HG03135 (cell line): ENCODE measurements at regions not wholly inside any gene's neighbourhood (a gene's known extent, or its start where the extent isn't known, plus 50 kb on each side); places are given as distances from the start of the nearest gene placed in this dataset.
"Not testable (repeated sequence)": the region's sequence is repeated elsewhere in the genome, so short reads cannot be mapped to it uniquely, and the experiment has no call there.

ENCODE experiments used
- ATAC-seq: cut with Tn5 transposase; IDR thresholded peaks from one replicate; pipeline ENCODE4 v1.9.1; 2021; ENCODE audit warnings: mild to moderate bottlenecking, moderate library complexity; ENCODE audit not compliant: unreplicated experiment

GRCh38 chr6:121634586-121634985 lies 199.1 kb downstream of the GJA1 start:
- not testable (repeated sequence) for ATAC-seq

DNA sequence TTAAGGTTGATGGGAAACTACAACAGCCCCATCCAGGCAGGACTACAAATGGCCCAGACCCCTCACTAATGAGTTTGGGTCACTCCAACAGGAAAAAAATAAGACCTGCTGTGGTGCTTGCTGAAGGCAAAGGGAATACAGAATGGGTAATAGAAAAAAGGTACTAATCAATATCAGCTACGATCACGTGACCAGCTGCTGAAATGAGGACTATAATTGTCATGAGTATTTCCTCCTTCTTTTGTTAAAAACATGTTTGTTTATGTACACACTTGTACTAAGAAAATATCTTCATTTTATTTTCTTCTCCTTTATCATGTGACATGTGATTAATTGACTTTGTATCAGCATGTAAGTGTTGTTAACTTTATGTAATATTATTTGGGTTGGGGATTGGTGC lies 199.9 kb downstream of the GJA1 start:
- no peak for ATAC-seq

GRCh38 chr6:121636217-121636616 lies 200.8 kb downstream of the GJA1 start:
- ATAC-seq: not testable (repeated sequence)

DNA sequence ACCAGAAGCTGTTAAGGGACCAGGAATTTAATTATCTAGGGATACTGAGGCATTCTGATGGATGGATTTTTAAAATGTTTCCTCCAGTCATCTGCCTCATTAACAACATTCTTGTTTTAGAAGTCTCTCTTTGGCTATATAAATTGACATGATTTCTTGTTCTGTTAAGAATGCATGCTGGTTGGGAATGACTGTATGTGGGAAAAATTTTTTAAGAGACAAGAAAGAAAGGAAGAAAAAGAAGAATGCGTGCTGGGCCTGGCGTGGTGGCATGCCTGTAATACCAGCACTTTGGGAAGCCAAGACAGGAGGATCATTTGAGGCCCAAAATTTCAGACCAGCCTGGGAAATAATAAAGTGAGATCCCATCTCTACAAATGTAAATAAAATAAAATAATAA lies 203.6 kb downstream of the GJA1 start:
- no peak for ATAC-seq

DNA sequence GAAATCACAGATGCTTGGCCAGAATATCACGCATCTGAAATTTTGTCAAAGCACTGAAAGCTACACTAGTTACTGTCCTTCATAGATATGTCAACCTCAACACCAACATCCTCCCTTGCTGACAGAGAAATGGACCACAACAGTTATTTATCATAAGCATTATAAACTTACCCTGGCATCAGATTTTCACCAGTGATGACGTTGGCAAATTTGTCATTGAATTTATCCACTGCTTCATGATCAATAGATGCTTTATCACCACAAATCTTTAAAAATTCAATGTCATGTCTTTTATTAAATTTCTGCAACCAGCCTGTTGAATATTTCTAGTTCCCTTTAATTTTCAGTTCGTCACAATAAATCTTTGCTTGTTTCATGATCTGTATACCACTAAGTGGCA lies 205.7 kb downstream of the GJA1 start:
- no peak for ATAC-seq

DNA sequence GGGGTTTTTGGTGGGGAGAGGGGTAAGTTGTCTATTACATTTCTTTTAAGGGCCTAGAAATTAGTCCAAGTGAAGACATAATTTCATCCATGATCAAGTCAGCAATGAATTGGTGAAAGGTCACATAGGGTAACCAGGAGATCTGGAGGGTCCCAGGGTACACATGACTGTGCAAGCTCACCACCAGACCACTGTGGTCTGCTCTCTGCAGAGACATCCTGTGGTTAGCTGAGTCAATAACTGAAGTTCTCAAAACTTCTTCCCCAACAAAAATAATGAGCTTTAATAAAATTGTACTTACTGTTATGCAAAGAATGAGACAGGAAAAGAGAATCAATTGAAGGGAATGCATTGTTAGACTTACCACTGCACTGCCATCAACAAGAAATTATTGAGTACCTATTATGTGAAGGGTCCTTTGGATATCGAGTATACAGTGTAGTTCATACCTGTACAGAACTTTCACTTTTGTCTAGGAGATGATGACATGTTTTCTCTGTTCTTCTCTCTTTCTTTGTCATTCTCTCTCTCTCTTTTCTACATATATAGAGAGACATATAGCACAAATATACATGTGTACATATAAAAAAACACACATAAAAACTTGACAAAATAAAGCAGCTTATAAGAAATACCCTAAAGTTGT lies 209.8 kb downstream of the GJA1 start:
- ATAC-seq: no peak

- ATAC-seq: no peak
Measured at GRCh38 chr6:121647905-121648304, 212.5 kb downstream of the GJA1 start.

DNA sequence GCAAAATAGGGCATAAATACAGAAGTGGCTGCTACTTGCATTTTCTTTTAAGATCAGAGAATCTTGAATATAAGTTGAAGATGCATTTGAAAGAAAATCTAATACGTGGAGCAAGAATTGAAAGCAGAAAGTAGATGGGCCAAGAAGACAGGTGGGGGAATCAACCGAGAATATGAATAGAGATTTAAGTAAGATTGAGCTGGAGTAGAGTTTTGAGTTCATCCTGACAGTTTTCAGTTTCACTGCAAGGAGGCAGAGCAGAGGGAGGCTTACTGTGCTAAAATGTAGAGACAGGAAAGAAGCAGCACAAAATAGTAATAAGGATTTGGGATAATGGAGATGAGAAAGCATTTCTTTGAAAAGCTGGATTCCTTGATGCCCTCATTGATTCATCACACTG lies 214.5 kb downstream of the GJA1 start:
- ATAC-seq: no peak

DNA sequence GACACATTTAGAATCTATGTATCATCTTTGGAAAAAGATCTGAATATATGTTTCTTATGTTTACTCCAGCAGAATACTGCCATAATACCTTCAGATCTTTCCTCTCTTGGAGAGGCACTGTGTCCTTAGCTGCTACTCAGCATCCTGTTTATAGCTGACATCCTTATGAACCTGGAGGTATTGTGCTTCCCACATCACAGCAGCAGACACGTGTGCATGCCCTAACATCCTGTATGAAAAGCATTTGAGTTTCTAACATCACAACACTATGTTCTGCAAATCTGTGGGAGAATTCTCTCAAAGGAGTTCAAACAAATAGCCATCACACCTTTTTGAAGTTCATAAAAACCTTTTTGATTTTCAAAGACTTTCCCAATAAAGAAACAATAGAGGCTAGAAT lies 216.0 kb downstream of the GJA1 start:
- ATAC-seq: no peak

GRCh38 chr6:121652223-121652622 lies 216.8 kb downstream of the GJA1 start:
- ATAC-seq: no peak

GRCh38 chr6:121652726-121653623 lies 217.5 kb downstream of the GJA1 start:
- ATAC-seq: no peak

GRCh38 chr6:121653624-121654008 lies 218.2 kb downstream of the GJA1 start:
- ATAC-seq: no peak

- no peak for ATAC-seq
Measured at GRCh38 chr6:121657972-121658371, 222.5 kb downstream of the GJA1 start.

DNA sequence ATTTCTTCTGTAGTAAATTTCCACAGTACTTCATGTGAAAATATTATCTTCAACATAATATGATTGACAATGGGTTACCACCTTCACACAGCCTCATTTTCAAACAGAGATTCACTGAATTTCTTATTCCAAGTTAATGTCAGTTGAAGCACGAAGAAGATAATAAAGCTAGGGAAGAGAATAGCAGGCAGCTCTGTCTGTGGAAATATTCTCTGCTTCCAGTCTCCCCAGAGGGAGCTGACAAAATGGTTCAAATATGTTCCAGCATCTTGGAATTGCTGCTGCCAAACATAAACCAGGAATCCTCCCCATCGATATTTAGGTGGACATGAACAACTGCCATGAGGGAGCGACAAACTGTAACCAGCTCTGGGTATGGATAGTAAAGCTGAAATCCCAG lies 224.8 kb downstream of the GJA1 start:
- ATAC-seq: no peak

DNA sequence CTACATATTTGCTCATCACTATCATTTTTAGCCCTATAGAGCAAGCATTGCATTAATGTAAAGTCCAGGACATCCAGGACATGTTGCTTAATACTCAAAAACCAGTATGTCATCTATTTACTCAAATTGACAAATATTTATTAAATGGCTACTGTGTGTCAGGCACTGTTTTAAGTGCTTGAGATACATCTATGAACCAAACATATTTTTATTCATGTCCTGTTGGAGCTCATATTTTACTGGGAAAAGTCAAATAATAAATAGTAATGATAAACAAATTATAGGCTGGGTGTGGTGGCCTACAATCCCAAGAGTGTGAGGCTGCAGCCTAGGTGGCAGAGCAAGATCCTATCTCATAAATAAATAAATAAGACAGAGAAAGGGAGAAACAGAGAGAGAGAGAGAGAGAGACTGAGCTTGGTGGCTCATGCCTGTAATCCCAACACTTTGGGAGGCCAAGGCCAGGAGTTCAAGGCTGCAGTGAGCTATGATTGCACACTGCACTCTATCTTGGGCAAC lies 227.9 kb downstream of the GJA1 start:
- no peak for ATAC-seq

- ATAC-seq: no peak
Measured at GRCh38 chr6:121664158-121664557, 228.7 kb downstream of the GJA1 start.

- no peak for ATAC-seq
Measured at GRCh38 chr6:121666814-121667213, 231.4 kb downstream of the GJA1 start.

- no peak for ATAC-seq
Measured at GRCh38 chr6:121668259-121668658, 232.8 kb downstream of the GJA1 start.

- no peak for ATAC-seq
Measured at GRCh38 chr6:121670511-121670910, 235.1 kb downstream of the GJA1 start.

- ATAC-seq: no peak
Measured at GRCh38 chr6:121677571-121677970, 242.1 kb downstream of the GJA1 start.

DNA sequence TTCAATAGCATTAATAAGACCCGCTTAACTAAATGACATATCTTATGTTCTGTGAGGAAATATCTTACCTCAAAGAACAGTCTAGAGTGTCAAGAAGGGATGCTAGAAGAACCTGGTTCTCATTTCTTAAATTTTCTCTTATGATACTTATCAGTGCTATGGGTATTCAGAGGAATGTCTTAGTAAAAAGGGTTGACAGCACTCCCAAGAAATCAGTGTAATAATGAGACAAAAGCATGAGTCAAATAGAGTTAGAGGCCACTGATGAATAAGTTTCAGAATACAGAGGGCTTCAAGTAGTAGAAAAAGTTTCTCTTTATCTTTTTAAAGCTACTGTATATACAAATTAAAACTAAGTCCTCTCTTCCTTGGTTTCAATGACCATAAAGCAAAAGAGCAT lies 242.8 kb downstream of the GJA1 start:
- ATAC-seq: no peak

DNA sequence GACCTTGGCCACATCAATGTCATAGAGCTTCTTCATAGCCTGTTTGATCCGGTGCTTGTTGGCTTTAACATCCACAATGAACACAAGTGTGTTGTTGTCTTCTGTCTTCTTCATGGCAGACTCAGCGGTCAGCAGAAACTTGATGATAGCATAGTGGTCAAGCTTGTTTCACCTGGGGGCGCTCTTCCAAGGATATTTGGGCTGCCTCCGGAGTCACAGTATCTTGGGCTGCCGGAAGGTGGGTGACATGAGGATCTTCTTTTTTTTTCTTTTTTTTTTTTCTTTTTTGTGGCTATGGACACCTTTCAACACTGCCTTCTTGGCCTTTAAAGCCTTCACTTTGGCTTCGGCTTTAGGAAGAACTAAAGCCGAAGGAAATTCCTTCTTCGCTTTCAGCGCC lies 244.6 kb downstream of the GJA1 start:
- ATAC-seq: no peak
